Activated CD4-positive, alpha-beta memory T cell treated with anti-CD3 and anti-CD28 coated beads, Interleukin-2, amount 10 ng/mL, durations not matched to agents 7 days and 5 days (primary cell): ENCODE measurements at regions not wholly inside any gene's neighbourhood (a gene's known extent, or its start where the extent isn't known, plus 50 kb on each side); places are given as distances from the start of the nearest gene placed in this dataset.

ENCODE experiments used
- CTCF ChIA-PET: fragments of 350-600 bp; sonication (Branson Sonifier 250); formaldehyde crosslinking; loops from one replicate; lab custom pipeline; 2021; ENCODE audit warnings: antibody characterized with exemption, inconsistent platforms; lab: Charles Lee
- POLR2A ChIA-PET: fragments of 350-600 bp; sonication (Branson Sonifier 250); formaldehyde crosslinking; loops from one replicate; lab custom pipeline; 2021; ENCODE audit warnings: antibody characterized with exemption; lab: Charles Lee
- DNase-seq: peaks from one replicate; pipeline ENCODE4 v3.0.0-alpha.2; 2020
- H3K27ac Mint-ChIP-seq: one replicate; pipeline ENCODE4 v1.8.0; 2021; ENCODE audit warnings: mild to moderate bottlenecking, mixed read lengths
- H3K27me3 Mint-ChIP-seq: one replicate; pipeline ENCODE4 v1.8.0; 2021; ENCODE audit warnings: mixed read lengths
- H3K36me3 Mint-ChIP-seq: one replicate; pipeline ENCODE4 v1.8.0; 2021; ENCODE audit warnings: low read depth, mixed read lengths
- H3K4me1 Mint-ChIP-seq: one replicate; pipeline ENCODE4 v1.8.0; 2021; ENCODE audit warnings: mixed read lengths
- H3K4me3 Mint-ChIP-seq: one replicate; pipeline ENCODE4 v1.8.0; 2021; ENCODE audit warnings: mild to moderate bottlenecking, mixed read lengths
- H3K9me3 Mint-ChIP-seq: one replicate; pipeline ENCODE4 v1.8.0; 2021; ENCODE audit warnings: mixed read lengths

DNA sequence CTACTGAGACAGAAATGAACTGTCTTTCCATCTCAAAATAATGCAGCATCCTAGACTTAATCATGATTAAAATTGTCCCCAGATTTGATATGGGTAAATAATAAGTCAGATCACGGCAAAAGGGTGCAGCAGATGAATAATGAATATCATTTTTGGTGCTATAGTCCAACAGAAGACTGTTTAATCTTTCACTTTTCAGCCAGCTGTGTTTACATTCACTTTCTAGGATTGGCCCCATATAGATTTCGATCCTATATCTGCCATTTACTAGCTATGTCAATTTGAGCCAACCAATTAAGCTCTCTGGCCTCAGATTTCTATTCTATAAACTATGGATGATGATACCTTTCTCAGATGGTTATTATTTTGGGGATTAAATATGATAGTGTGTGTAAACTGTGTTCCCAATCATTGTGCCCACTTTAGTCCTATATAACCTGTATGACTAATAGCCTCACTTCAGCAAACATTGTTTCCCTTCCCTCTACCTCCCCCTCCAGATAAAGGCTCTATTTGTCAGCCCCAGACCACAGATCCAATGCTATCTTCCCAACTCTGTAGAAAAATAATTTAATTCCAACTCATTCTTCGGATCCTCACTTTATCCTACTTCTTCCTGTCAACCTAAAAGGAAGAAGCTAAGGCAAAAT, 53.6 kb upstream of the NT5E start:
- POLR2A ChIA-PET = interaction anchor here (1.4 kb wide), 1 partner anchor 11 kb away, joined by 3 read pairs; no protein-coding TSS in a partner anchor
- no peak overlapping the region for H3K27ac Mint-ChIP-seq

DNA sequence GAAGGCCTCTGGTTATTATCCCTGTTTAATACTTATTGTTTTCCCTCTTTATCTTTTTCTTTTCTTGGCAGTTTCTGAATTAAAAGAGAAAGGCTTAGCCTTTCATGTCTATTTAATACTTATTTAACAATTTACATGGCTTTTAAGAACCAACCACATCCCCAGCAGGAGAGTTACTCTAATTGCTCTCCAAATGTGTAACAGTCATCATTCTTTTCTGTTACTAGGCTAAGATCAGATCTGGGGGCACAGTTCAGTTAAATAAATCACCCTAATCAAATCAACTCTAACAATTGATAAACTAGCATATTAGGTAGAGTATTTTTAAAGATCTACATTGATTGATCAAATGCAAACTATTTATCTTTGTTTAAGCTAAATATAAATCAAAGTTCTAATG, 54.1 kb upstream of the NT5E start:
- CTCF ChIA-PET = no interaction called here
- Mint-ChIP-seq H3K4me3 (no peak overlapping the region), H3K9me3 (peaks cover 8% of the 10 kb centered on the region), H3K27ac (no peak overlapping the region), H3K4me1 (no peaks in the 10 kb centered on the region), H3K36me3 (no peaks in the 10 kb centered on the region), H3K27me3 (peaks cover 6% of the 10 kb centered on the region)
- DNase-seq = no peak
- POLR2A ChIA-PET = interaction anchor here (1.4 kb wide), 1 partner anchor 10 kb away, joined by 3 read pairs; no protein-coding TSS in a partner anchor

More for the DNA sequence above, 53.6 kb upstream of the NT5E start:
- Mint-ChIP-seq H3K36me3 (no peaks in the 10 kb centered on the region), H3K9me3 (peaks cover 8% of the 10 kb centered on the region), H3K27me3 (peaks cover 6% of the 10 kb centered on the region), H3K4me1 (peaks cover 2% of the 10 kb centered on the region), H3K4me3 (no peak overlapping the region)
- no peak for DNase-seq
- CTCF ChIA-PET = no interaction called here

- no peak for DNase-seq
- Mint-ChIP-seq H3K27ac (no peak overlapping the region), H3K4me3 (no peak overlapping the region), H3K4me1 (no peaks in the 10 kb centered on the region), H3K36me3 (no peaks in the 10 kb centered on the region), H3K27me3 (peaks cover 6% of the 10 kb centered on the region), H3K9me3 (peaks cover 8% of the 10 kb centered on the region)
- POLR2A ChIA-PET = no interaction called here
- CTCF ChIA-PET = no interaction called here
Observed at GRCh38 chr6:85394853-85395538, 54.9 kb upstream of the NT5E start.

DNA sequence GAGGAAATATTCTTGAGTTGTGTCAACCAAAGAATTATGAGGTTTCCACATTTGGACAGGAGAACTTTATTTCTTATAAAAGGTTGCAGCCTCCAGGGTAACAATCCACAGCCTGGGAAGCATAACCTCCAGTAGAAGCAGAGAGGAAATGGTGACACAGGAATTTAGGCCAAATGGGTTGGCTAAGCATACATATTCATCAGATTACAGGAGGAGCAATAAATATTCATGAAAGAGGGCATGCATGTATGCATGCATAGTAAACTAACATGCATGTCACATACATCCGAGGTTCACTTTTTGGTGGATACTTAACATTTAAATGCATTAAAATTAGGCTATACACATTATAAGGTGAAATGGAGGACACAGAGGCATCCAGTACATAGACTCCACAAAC, 55.7 kb upstream of the NT5E start:
- CTCF ChIA-PET = no interaction called here

GRCh38 chr6:85392379-85392778, 57.5 kb upstream of the NT5E start:
- Mint-ChIP-seq H3K4me1 (no peaks in the 10 kb centered on the region), H3K27ac (no peak overlapping the region), H3K4me3 (no peak overlapping the region), H3K9me3 (peaks cover 8% of the 10 kb centered on the region), H3K27me3 (peaks cover 9% of the 10 kb centered on the region), H3K36me3 (no peaks in the 10 kb centered on the region)
- CTCF ChIA-PET = no interaction called here
- POLR2A ChIA-PET = no interaction called here
- DNase-seq = no peak

More for the DNA sequence above, 55.7 kb upstream of the NT5E start:
- H3K36me3 Mint-ChIP-seq = no peaks in the 10 kb centered on the region
- peaks cover 6% of the 10 kb centered on the region for H3K27me3 Mint-ChIP-seq
- DNase-seq = no peak
- no peaks in the 10 kb centered on the region for H3K4me1 Mint-ChIP-seq
- H3K27ac Mint-ChIP-seq = no peak overlapping the region
- H3K4me3 Mint-ChIP-seq = no peak overlapping the region
- POLR2A ChIA-PET = no interaction called here
- peaks cover 8% of the 10 kb centered on the region for H3K9me3 Mint-ChIP-seq

DNA sequence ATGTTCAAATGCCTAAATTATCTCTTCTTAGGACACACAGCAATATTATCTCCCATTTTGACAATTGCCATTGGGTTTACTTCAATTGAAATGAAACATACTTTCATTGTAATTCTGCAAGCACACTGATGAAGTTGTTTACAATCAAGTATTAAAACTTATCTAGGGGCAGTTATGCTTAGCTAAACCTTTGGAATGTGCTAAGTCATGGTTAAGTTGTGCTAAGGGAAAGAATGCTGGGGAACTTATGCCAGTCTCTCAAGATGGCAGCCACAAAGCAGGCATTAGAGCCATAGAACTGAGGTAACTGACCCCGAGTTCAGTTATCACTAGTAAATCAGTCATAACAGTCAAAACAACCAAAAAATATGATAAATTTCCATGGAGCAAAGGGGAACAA, 59.1 kb upstream of the NT5E start:
- POLR2A ChIA-PET = no interaction called here
- Mint-ChIP-seq H3K4me1 (no peaks in the 10 kb centered on the region), H3K27me3 (peaks cover 6% of the 10 kb centered on the region), H3K9me3 (no peaks in the 10 kb centered on the region), H3K27ac (no peak overlapping the region), H3K4me3 (no peak overlapping the region), H3K36me3 (no peaks in the 10 kb centered on the region)
- CTCF ChIA-PET = interaction anchor here (1.0 kb wide), 1 partner anchor 10 kb away, joined by 3 read pairs; no protein-coding TSS in a partner anchor
- DNase-seq = no peak

- no peak for DNase-seq
- Mint-ChIP-seq H3K4me1 (no peaks in the 10 kb centered on the region), H3K9me3 (no peaks in the 10 kb centered on the region), H3K36me3 (no peaks in the 10 kb centered on the region), H3K4me3 (no peak overlapping the region), H3K27ac (no peak overlapping the region), H3K27me3 (peaks cover 6% of the 10 kb centered on the region)
- POLR2A ChIA-PET = no interaction called here
- CTCF ChIA-PET = no interaction called here
Observed at GRCh38 chr6:85390105-85390728, 59.7 kb upstream of the NT5E start.

DNA sequence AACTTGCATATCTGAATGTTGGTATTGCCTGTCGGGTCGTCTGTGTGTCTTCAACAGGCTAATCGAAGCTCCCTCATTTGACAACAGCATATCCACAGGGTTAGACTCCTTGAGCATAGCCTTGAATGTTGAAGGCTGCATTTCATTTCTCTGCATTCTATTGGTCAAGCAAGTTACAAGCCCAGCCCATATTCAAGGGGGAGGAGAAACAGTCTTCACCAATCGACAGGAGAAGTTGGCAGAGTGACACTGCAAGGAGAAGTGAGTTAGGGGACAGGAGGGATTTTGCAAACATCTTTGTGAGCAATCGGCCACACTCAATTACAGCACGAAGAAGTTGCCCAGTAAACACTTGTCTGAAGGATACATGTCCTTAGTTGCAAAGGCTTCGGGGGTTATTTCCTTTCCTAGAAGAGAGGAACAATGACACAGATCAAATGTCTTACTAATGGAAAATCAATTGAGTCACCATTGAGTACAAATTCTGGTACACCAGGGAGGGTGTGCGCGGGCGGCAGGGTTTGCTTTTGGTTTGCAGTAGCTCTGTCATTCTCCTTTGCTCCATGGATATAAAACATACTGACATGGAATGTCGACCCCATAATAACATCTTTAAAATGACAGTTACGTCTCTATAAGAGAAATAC, 60.6 kb upstream of the NT5E start:
- POLR2A ChIA-PET = no interaction called here
- Mint-ChIP-seq H3K4me3 (no peak overlapping the region), H3K27me3 (peaks cover 8% of the 10 kb centered on the region), H3K9me3 (no peaks in the 10 kb centered on the region), H3K27ac (no peak overlapping the region), H3K4me1 (peaks cover 1% of the 10 kb centered on the region), H3K36me3 (no peaks in the 10 kb centered on the region)
- no peak for DNase-seq
- CTCF ChIA-PET = no interaction called here

- H3K9me3 Mint-ChIP-seq = no peaks in the 10 kb centered on the region
- H3K4me3 Mint-ChIP-seq = no peak overlapping the region
- ChIA-PET CTCF (interaction anchor here (1.1 kb wide), 1 partner anchor 34 kb away, joined by 3 read pairs; no protein-coding TSS in a partner anchor), POLR2A (no interaction called here)
- H3K27me3 Mint-ChIP-seq = peaks cover 8% of the 10 kb centered on the region
- H3K4me1 Mint-ChIP-seq = peaks cover 1% of the 10 kb centered on the region
- H3K27ac Mint-ChIP-seq = no peak overlapping the region
- H3K36me3 Mint-ChIP-seq = no peaks in the 10 kb centered on the region
- DNase-seq = no peak
Observed at GRCh38 chr6:85388531-85388930, 61.4 kb upstream of the NT5E start.

DNA sequence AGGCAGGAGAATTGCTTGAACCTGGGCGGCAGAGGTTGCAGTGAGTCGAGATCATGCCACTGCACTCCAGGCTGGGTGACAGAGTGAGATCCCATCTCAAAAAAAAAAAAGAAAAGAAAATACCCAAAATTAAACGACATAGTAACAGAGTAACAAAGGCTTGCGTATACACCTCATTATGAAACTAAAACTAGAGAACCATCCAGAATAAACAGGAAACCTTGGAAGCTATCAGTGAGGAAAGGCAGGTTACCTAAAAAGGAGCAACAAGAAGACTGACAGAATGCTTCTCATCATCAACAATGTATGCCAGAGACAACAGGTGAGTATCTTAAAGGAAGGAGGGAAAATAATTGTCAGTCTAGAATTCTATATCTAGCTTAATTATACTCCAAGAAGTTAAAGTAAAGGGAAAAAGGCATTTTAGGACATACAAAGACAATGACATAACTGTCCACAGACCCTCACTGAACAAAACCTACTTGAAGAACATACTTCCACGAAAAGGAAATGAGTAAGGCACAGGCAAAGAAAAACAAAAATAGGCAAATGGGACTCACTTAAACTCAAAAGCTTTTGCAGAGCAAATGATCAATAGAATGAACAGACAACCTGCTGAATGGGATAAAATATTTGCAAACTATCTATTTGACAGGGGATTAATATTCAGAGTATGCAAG, 64.1 kb upstream of the NT5E start:
- POLR2A ChIA-PET = interaction anchor here (1.2 kb wide), 1 partner anchor 11 kb away, joined by 3 read pairs; no protein-coding TSS in a partner anchor
- H3K4me1 Mint-ChIP-seq = peaks cover 1% of the 10 kb centered on the region
- H3K9me3 Mint-ChIP-seq = no peaks in the 10 kb centered on the region
- CTCF ChIA-PET = interaction anchor here (3.4 kb wide), 1 partner anchor 97 kb away, joined by 14 read pairs; no protein-coding TSS in a partner anchor
- no peak for DNase-seq
- H3K4me3 Mint-ChIP-seq = no peak overlapping the region
- no peaks in the 10 kb centered on the region for H3K36me3 Mint-ChIP-seq
- H3K27ac Mint-ChIP-seq = no peak overlapping the region
- peaks cover 5% of the 10 kb centered on the region for H3K27me3 Mint-ChIP-seq

DNA sequence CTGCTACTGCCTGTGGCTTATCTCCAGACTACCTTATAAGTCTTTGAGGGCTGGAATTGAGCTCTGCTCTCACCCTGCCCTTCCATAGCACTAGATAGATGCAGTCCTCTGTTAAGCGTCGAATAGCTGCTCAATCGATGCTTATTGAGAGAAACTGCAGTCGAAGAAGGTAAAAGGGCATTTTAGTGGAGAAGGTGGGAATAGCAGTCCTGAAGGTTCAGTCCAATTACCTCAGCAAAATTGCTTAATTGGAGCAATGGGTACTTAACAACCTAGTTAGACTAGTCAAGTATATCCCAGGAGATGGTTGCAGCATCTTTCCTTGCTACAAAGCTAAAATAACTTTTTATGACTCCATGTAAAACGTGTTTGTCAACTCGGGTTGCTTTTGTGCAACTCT, 66.8 kb upstream of the NT5E start:
- no peaks in the 10 kb centered on the region for H3K9me3 Mint-ChIP-seq
- H3K27ac Mint-ChIP-seq = no peak overlapping the region
- H3K4me3 Mint-ChIP-seq = no peak overlapping the region
- peaks cover 5% of the 10 kb centered on the region for H3K27me3 Mint-ChIP-seq
- ChIA-PET POLR2A (no interaction called here), CTCF (no interaction called here)
- peaks cover 1% of the 10 kb centered on the region for H3K4me1 Mint-ChIP-seq
- no peak for DNase-seq
- H3K36me3 Mint-ChIP-seq = no peaks in the 10 kb centered on the region

DNA sequence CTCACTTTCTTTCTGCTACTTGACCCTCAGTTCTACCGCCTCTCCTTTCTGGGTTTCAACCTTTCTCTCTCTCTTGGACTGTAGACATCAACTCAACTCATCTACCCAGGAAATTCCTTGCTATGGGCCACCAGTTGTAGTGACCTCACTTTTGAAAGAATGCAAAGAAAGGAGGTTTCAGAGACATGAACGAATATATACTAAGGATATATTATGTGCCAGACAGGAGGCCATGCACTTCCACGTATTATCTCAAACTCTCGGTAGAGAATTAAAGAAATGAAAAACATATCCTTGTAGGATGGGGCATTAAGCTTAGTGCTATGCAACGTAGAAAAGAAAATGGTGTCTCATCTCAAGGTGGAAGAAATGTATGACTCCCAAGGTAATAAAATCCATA, 67.3 kb upstream of the NT5E start:
- no peaks in the 10 kb centered on the region for H3K9me3 Mint-ChIP-seq
- no peak for DNase-seq
- H3K36me3 Mint-ChIP-seq = no peaks in the 10 kb centered on the region
- peaks cover 4% of the 10 kb centered on the region for H3K27me3 Mint-ChIP-seq
- CTCF ChIA-PET = no interaction called here
- H3K27ac Mint-ChIP-seq = no peak overlapping the region
- POLR2A ChIA-PET = no interaction called here
- H3K4me1 Mint-ChIP-seq = peaks cover 1% of the 10 kb centered on the region
- H3K4me3 Mint-ChIP-seq = no peak overlapping the region
